Mesothelial cell of epicardium (in vitro differentiated cells): ENCODE measurements at regions not wholly inside any gene's neighbourhood (a gene's known extent, or its start where the extent isn't known, plus 50 kb on each side); places are given as distances from the start of the nearest gene placed in this dataset.
A peak's percentile ranks its signal among the peaks of the same experiment; 100 is the strongest.

Source experiments
- DNase-seq, 2 experiments: peaks; one replicate each; pipeline ENCODE4 v3.0.0; 2021; ENCODE audit warnings: low spot score in 2 of 2; ENCODE audit not compliant: unreplicated experiment in 2 of 2
- H3K27ac Mint-ChIP-seq: 2 replicates; pipeline ENCODE4 v1.8.0; 2021; ENCODE audit warnings: mixed read lengths
- H3K27me3 Mint-ChIP-seq: 2 replicates; pipeline ENCODE4 v1.8.0; 2021; ENCODE audit warnings: low read depth, mixed read lengths
- H3K36me3 Mint-ChIP-seq: 2 replicates; pipeline ENCODE4 v1.8.0; 2021; ENCODE audit warnings: mixed read lengths
- H3K4me1 Mint-ChIP-seq: 2 replicates; pipeline ENCODE4 v1.8.0; 2021; ENCODE audit warnings: mixed read lengths
- H3K4me3 Mint-ChIP-seq: 2 replicates; pipeline ENCODE4 v1.8.0; 2021; ENCODE audit warnings: mild to moderate bottlenecking, moderate library complexity, mixed read lengths
- H3K9me3 Mint-ChIP-seq: 2 replicates; pipeline ENCODE4 v1.8.0; 2021; ENCODE audit warnings: mixed read lengths
- CTCF ChIP-seq: fragments of 200-600 bp; sonication (generic); IDR thresholded peaks from one replicate; pipeline ENCODE4 v1.5.0; 2021; ENCODE audit warnings: antibody characterized with exemption; ENCODE audit not compliant: unreplicated experiment

DNA sequence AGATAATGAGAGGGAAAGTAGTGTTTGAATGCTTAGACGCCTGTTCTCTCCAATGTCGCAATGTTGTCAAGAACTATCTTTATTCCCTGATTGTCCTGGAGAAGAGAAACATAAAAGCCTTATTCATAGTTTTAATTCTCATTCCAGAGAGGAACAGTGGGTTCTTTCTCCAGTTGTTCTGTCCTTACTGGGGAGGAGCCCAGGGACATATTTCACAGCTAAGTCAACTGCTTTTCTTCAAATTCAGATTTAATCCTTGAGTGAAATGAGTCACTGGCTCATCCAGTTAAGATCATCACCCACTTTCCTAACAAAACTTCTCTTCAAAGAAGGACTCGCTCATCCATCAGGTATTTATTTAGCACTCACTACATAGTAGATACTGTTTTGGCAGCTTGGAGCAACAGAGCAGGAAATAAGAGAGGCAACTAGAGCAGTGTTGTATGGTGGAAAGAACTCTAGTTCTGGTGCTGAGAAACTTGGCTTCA is 365.7 kb upstream of the USP24 start:
- TF ChIP-seq CTCF = no peak
- Mint-ChIP-seq H3K27ac (peak overlapping the region; percentile 5), H3K4me1 (peaks cover 19% of the 10 kb centered on the region), H3K9me3 (no peaks in the 10 kb centered on the region), H3K4me3 (no peak overlapping the region), H3K27me3 (no peaks in the 10 kb centered on the region), H3K36me3 (no peaks in the 10 kb centered on the region)
- DNase-seq = no peak

DNA sequence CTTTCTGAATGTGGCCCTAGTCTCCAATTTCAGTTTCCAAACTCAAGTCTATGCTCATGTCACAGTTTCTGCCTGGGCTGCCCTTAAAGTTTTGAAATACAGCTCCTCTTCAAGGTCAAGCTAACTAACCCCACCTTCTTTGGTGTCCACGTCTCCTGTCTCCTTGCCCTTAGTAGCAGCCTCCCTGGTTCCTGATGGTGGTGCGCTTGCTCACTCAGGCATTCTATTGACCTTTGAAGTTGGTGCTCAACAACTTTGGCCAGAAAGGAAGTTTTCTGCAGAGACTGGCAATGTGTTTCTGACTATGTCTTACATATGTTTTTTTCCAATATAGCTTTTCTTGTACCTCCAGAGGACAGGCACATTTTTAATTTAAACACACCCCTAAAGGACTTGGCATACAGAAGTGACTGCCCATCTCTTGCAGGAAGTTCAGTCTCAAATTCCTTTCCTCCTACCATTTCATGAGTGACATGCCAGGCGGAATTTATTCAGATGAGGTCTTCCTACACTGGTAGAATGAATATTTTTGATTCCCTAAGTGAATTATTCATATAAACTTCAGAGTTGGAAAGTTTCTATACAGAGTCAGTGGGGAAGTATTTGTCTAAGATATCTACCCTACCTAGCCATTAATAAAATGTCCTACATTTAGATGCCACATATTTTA is 364.3 kb upstream of the USP24 start:
- Mint-ChIP-seq H3K36me3 (no peaks in the 10 kb centered on the region), H3K4me3 (no peak overlapping the region), H3K27me3 (peaks cover 2% of the 10 kb centered on the region), H3K9me3 (no peaks in the 10 kb centered on the region), H3K4me1 (peaks cover 10% of the 10 kb centered on the region), H3K27ac (no peak overlapping the region)
- no peak for DNase-seq
- TF ChIP-seq CTCF = no peak

DNA sequence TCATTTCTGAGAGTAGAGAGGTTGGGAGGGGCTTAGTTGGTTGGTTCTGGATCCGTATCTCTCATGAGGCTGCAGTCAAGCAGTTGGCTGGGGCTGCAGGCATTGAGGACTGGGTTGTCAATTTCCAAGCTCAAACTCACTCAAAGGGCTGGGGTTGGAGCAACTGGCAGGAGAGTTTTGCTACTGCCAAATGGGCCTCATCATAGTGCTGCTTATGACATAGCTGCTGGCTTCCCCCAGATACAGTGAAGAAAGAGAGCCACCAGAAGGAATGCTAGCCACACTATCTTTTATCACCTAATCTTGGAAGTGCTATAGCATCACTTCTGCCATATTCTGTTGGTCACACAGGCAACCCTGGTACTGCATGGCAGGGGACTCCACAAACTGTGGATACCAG is 363.5 kb upstream of the USP24 start:
- no peak overlapping the region for H3K4me3 Mint-ChIP-seq
- H3K27me3 Mint-ChIP-seq = peaks cover 5% of the 10 kb centered on the region
- H3K9me3 Mint-ChIP-seq = no peaks in the 10 kb centered on the region
- no peak for DNase-seq
- no peaks in the 10 kb centered on the region for H3K36me3 Mint-ChIP-seq
- H3K27ac Mint-ChIP-seq = no peak overlapping the region
- H3K4me1 Mint-ChIP-seq = peaks cover 9% of the 10 kb centered on the region
- TF ChIP-seq CTCF = no peak

DNA sequence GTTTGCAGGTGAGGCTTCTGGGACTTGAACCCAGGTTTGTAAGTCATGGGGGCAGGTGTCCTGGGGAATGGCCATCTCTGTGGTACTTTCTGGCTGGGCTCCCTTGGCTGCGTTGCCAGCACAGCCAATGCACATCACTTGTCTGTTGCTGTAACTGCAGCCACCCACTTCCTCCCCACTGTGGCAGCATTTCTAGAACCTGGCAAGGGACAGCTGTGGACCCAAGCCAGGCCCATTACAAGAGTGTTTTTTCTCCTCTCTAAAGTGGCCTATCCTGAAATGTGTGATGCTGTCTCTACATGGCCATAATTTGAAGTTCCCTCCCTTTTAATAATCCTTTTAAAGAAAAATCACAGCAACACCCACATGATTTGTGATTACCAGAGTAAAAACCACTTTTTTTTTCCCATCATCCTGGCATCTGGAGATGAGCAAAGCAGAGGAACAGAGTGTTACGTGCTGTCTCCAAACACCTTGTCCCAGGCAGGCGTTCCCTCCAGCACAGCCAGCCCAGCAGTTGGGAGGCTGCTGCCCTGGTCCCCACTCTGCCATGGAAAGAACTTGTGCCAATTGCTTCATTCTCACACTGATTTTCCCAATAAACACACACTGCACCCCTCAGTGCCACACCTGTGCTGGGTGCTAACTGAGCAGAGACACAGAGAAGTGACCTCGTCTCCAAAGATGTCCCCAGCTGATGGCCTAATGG is 360.6 kb upstream of the USP24 start:
- peaks cover 5% of the 10 kb centered on the region for H3K27me3 Mint-ChIP-seq
- no peaks in the 10 kb centered on the region for H3K36me3 Mint-ChIP-seq
- H3K27ac Mint-ChIP-seq = no peak overlapping the region
- no peak overlapping the region for H3K4me3 Mint-ChIP-seq
- peaks cover 17% of the 10 kb centered on the region for H3K4me1 Mint-ChIP-seq
- no peak for DNase-seq
- no peak for TF ChIP-seq CTCF
- H3K9me3 Mint-ChIP-seq = no peaks in the 10 kb centered on the region

GRCh38 chr1:55574691-55575225 is 359.6 kb upstream of the USP24 start:
- H3K9me3 Mint-ChIP-seq = no peaks in the 10 kb centered on the region
- no peak for DNase-seq
- no peak overlapping the region for H3K27ac Mint-ChIP-seq
- H3K4me3 Mint-ChIP-seq = no peak overlapping the region
- H3K27me3 Mint-ChIP-seq = peaks cover 9% of the 10 kb centered on the region
- no peaks in the 10 kb centered on the region for H3K36me3 Mint-ChIP-seq
- H3K4me1 Mint-ChIP-seq = peaks cover 17% of the 10 kb centered on the region
- no peak for TF ChIP-seq CTCF
